NCI-H128 (cell line): ENCODE measurements at regions not wholly inside any gene's neighbourhood (a gene's known extent, or its start where the extent isn't known, plus 50 kb on each side); places are given as distances from the start of the nearest gene placed in this dataset.
"Not testable (repeated sequence)": the region's sequence is repeated elsewhere in the genome, so short reads cannot be mapped to it uniquely, and the experiment has no call there.

ENCODE experiments used
- DNase-seq: peaks from one replicate; lab custom pipeline; 2025; ENCODE audit not compliant: unreplicated experiment; lab: John Stamatoyannopoulos, UW

DNA sequence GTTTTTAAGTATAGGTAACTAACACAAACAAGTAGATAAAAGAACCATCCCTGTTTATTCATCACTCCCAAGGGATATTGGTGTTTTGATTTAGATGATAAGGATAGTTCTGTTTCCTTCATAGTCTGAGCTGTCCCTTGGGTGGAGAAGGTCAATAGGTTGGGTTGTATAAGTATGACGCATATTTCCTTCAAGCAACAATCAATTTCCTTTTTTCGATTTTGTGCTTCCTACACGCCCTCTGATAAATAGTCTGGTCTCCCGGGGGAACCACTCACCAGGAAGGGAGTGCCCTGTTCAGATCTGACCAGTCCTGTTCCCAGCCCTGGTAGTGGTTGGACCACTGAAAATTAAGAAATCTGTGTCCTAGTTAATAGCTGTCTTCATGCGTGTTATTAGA is 378.8 kb upstream of the FAR2 start:
- DNase-seq: no peak

DNA sequence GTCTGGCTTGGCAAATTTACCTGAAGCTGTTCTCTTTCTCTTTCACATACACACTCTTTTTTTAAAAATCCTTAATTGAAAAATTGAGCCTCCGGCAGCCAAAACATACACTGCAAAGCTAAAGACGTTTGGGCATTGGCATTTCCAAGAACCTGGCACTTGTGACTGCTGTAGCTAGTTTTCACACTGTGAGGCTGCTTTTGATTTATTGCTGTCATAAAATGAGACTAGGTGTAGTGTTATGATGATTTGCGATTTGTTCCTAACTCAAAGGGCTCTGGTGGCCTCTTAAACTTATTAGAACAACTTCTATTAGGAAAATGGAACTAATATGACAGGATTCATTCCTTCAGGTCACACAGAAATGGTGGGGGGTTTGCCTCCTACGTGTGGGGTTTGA is 377.1 kb upstream of the FAR2 start:
- no peak for DNase-seq

DNA sequence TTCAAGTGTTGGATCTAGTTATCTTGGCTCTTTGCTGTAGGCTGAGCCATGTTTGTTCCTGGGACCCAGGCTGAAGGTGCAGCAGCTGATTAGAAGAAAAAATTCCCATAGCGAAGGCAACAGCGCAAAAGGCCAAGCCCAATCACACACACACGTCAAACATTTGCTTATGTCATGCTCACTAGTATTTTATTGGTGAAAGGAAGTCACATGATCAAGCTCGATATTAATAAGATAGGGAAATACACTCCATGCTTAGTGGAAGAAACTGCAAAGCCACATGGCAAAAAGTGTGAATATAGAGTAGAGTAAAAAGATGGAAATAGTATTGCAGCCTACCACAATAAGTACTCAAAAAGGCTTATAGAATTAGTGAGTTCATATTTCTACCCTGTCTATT is 373.5 kb upstream of the FAR2 start:
- no peak for DNase-seq

DNA sequence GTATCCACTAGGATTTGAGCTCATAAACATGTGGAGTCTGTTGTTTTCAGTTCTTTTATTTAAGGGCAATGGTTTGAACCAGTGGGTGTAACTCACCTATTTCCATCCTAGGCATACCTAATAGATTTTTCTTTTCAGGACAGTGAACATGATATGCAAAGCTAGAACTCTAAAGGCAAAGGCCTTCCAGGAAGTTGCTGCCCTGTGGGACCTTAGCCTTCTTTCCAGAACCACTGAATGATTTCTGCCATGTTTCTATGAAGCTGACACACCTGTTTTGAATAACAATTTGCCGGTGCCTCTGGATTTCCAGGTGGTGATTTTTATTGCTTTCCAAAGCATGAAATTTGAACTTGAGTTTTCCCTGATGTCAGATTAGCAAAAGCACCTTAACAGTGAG is 372.9 kb upstream of the FAR2 start:
- no peak for DNase-seq

DNA sequence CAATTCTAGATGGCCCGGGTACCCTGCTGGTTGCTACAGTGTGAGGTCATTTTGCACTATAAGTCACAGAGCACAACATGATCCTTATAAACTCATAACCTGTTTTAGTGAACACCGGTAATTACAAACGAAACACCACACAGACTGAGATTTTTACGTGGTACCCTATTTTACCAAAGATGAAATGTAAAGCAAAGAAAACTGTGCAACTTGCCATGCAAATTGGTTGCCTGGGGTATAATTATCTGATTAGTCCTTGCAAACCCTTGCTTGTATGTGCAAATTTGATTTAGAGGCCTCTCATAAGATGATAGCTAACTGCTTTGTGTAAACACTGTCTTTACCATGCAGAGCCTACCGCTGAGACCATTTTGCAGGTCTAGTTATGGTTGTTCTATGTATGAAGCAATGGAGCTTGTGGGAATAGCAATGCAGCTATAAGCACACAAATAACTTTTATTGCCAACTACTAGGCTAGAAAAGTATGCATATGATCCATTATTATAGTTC is 372.1 kb upstream of the FAR2 start:
- DNase-seq: no peak

DNA sequence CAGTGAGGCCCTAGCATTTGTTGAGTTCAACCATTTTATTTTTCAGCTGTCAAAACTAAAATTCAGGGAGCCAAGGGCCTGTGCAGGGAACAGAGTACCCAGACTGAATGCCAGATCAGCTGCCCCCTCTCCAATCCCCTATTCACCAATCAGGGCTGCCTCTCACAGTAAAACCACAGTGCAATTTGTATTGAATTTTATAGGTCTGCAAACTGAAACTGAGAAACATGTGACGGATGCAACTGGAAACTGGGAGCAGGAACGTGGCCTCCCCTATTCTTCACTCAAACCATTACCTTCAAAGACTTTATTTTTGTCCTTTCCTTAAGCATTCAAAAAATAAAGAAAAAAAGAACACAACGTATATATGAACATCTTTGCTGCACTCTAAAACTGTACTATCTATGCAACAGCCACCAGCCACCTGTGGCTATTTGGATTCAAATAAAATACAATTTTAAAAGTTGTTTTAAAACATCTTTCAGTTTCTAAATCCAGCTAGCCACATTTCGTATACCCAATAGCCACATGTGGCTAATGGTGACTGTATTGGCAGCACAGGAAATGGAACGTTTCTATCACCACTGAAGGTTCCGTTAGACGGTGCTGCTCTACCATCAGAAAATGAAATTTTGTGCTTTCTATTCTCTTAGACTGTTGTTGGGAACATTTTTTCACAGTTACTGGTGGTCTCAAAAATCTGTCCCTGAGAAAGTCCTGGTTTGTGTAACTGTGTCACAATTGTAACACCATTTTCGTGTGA is 371.3 kb upstream of the FAR2 start:
- no peak for DNase-seq

DNA sequence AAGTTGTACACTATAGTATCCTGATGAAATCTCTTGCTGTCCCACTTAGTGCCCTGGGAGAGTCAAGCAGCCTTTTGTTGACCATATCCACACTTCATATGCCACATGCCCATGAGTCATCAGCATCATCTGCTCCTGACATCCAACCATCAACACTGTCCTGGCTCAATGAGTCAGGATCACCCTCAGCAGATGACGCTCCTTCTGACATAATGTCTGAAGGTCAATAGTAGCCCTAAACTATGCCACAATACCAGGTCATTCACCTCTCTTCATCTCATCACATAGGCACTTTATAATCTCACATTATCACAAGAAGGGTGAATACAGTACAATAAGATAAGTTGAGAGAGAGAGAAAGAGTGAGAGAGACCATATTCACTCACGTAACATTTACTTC is 369.0 kb upstream of the FAR2 start:
- DNase-seq: no peak

DNA sequence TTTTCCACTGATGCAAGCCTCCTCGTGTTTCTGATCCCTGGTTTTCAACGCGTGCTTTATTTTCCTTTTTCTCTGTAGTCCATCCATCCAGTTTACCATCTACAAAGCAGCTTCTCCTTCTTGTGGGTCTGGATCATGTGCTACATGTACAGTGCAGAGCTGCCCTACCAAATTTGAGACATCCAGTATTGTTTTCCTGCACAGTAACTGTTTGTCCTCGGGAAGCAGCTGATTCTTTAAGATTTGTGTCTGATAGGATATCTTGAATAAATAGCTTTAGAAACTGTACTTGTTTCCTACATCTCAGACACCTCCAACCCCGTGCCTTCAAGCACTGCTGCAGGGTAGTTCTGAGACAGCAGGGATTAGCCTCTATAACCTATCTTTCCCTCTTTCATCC is 368.1 kb upstream of the FAR2 start:
- no peak for DNase-seq

DNA sequence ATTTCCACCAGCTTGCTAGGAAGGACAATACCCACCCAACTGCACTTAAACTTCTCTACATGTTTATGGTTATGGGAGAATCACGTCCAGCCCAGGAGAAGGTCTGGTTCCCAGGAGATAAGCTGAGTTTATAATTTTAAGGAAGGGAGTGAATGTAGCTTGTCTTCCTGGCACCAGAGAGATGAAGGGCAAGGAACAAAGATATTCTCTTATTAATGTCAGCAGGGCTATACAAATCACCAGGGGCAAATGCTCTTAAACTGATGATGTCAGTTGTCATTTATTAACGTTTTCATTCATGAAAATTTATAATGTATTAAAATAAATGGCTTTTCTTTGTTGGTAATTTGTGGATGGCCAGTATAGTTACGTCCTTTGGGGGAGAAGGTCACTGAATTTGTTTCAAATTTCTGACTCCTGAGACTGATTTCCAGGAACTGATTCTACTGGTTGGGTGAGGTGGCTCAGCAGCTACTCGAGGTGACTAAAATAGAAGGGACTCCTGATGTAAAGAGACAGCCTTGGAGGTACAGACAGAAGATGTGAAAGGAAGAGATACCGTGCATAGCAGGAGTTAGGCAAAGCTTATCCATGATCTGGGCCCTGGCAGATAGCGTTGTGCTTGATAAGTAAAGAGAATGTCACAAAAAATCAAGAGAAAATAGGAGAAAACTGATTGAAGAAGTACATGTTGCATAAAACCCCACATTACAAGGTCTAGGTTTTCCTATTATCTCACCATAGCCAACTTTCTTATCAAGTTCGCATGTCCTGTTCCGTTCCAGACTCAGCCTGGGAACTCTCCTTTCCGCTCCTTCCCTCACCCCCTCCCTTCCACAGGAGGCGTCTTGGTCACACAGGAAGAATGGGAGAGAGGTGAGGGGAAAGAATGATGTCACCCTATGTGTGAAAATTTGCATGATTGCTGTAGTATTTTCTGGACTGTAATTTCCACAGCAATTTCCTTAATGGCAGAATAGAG is 367.1 kb upstream of the FAR2 start:
- DNase-seq: no peak

DNA sequence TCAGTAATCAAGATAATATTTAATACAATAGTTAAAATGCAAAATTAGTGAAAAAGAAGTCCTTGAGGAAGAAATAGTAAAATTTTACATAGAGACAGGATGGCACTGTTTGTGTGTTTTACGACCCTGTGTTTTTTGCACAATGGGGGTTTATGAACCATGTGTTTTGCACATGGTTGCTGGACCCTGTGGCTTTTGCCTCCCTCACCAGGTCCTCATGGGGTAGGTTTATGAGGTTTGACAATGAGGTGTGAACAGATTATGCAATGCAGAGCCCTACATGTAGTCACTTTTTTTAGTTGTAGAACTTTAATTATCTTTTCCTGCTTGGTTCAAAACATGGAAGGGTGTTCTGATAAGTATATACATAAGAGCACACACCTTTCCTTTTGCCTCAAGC is 366.3 kb upstream of the FAR2 start:
- DNase-seq: no peak

DNA sequence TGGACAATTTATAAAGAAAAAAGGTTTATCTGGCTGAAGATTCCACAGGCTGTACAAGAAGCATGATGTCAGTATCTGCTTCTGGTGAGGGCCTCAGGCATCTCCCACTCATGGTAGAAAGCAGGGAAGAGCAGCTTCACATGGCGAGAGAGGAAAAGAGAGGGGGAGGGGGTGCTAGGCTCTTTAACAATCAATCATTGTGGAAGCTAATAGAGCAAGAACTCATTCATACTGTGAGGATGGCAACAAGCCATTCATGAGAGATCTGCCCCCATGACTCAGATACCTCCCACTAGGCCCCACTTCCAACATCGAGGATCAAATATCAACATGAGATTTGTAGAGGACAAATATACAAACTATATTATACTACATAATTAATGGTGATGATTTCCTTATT is 361.9 kb upstream of the FAR2 start:
- DNase-seq: no peak

DNA sequence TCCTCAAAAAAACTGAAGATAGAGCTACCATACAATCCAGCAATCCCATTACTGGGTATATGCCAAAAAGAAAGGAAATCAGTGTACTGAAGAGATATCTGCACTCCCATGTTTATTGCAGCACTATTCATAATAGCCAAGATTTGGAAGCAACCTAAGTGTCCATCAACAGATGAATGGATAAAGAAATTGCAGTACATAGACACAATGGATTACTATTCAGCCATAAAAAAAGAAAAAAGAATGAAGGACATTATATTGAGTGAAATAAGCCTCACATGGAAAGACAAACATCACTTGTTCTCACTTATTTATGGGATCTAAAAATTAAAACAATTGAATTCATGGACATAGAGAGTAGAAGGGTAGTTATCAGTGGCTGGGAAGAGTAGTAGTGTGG is 360.8 kb upstream of the FAR2 start:
- DNase-seq: not testable (repeated sequence)

DNA sequence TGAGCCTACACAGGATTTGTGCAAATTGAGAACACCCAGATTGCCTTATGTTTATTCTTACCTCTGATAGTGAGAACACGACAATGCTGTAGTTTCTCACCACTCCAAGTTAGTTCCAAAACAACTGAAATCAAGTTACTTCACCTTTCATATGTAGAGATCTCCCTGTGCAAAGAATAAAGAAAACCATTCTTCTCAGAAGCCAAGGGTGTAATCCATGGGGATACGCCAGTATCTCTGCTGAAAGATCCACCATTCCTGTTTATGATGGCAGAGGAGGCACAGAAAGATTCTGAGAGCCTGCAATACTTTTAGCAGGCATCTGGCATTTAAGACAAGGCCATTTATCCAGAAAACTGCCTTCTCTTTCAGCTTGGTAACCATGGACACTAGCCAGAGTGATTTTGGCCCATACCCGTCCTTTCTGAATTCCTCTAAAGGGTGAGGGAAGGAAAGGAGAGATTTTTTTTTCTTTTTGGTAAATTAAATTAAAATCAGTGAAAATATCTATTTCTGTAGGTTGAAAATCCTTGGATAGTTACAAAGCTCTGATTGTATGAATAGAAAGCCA is 355.4 kb upstream of the FAR2 start:
- DNase-seq: no peak

DNA sequence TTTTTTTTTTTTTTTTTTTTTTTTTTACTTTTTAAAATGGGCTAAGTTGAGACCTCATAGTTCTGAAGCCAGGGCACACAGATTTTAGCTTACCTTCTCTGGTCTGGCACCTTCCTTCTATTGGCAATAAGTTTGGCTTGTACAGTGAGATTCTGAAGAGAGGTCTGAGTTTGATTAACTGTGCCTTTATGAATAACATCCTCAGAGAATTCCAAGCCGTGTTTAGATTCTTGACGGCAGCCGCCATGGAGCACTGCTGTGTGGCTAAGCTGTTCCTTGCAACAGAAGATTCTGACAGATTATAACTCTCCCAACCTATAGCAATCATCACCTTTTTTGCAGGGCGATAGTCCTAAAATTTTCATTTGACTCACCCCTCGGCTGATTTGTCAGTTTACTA is 354.9 kb upstream of the FAR2 start:
- DNase-seq: no peak

DNA sequence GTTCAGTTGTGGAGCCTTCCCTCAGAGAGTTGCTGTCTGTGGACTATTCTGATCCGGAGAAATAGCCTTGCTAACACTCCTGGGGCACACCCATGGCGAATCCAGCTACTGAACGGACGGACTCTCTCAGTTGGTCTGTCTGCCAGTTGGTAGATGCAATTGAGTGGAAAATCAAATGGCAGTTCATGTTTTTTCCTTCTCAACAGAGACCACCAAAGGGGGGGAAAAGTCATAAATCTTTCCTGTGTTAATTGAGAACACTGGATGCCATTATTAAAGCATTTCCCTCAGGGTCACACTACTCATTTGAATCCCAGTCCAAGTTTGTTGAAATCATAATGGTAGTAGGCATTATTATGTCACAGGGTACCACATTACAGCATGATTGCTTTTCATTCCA is 354.3 kb upstream of the FAR2 start:
- no peak for DNase-seq

DNA sequence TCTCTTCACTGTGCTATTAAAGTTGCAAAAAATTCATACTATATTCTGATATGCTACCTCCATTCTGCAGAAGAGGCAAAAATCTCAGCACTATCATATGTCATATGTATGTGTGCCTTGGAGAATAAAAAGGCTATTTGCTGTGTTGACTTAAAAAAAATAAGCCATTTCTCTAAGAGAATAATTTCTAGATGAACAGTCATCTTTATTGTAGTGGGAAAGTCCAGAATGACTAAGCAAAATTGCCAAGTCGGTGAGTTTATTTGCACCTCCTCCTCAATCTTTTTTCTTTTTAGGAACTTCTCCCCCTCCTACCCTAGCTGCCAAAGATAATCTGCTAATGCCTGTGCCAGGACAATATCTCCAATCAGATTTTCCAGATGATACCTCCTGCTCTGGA is 353.8 kb upstream of the FAR2 start:
- DNase-seq: no peak

DNA sequence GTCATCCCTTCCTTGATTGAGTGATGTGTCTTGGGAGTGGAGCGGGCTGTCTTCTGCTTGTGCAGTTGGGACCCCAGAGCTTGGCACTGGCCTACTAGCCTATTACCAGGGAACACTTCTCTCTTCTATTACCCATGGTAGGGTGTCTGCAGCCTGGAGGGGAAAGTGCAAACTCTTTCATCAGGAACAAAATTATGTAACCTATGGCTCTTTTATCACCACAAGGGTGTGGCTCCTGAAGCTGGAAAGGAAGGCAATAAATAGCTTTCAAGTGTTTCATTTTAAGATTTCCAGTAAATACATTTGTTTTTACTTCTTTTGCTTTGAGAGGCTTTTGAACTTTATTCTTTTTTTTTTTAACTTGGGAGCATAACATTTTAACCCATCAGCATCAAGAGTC is 349.7 kb upstream of the FAR2 start:
- DNase-seq: no peak

DNA sequence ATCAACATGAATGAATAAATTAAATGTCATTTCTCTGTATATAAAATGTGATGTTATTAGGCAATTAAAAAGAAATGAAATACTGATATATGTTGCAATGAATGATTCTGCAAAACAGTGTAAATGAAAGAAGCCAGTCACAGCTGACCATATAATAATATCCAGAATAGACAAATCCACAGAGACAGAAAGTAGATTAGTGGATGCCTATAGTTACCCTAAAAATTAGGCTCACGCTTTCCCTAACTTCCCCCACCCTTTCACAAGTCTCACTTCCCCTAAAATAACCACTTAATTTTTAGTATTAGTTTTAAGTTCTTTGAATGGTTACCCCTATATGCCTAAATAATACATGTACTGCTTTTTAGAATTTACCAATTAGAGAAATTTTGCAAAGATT is 348.9 kb upstream of the FAR2 start:
- no peak for DNase-seq

DNA sequence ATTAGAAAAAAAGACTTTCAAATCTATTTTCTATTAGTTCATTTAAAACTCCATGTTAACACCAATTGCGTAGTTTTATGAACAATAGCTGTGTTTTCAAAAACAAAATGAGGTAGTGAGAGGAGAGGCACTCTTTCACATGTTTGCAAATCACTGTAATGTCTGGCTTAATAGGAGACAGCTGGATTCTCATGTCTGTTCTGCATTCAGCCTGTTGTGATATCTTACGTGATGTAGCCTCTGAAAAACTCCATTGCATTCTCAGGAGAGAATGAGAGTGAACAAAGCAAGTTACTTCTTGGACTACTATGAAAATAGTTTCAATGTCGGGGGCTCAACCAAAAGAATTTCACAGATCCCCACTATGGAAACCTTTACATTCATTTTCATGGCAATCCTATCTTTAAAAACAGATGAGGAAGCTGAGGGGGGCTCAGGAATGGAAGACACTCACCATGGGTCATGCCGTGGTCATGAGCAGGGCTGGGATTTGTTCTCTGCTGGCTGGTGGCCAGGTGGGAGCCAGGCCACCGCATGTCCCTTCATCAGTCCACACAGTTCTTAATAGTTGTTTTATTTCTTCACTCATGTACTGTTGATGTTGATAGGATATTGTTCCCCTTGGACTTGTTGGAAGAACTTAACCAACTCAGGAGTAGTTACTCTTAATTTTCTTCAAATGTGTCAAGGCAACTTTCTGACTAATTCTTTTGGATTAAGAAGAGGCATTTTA is 346.2 kb upstream of the FAR2 start:
- no peak for DNase-seq

DNA sequence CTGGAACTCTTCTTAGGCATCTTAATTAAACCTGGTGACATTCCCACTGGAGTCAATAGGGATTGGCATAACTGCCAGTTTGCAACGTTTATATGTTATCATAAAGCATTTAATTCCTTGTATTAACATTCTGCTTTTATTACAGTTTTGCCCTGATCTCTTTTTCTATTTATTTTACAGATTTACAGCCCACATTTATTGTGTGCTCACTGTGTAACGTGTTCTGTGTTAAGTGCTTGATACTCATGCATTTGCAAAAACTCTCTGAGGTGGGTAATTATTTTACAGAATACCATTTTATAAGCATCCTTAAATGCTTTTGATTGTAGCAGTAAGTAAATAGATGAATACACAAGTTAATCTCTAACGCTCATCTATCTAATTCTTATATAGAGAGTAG is 341.5 kb upstream of the FAR2 start:
- DNase-seq: no peak

DNA sequence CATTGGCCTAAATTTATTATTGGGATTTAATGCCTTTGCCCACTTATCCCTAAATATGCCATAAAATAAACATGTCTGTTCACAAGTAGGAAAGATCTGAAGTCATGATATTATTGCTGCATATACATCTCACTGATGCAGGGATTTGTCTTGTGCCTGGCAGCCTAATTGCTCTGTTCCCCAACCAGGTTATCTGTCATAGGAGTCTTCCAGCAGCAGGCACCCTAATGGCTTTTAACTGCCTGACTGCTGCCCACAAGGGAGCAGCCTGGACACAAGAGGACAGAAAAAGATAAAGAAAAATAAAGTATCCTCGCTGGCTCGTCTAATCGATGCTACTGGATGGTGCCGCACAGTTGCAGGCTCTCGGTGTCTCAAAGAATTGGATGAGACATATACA is 337.6 kb upstream of the FAR2 start:
- no peak for DNase-seq
